ENCODE measurements at regions not wholly inside any gene's neighbourhood (a gene's known extent, or its start where the extent isn't known, plus 50 kb on each side); places are given as distances from the start of the nearest gene placed in this dataset.

GRCh38 chr2:17095340-17095739 is 422.9 kb downstream of the RAD51AP2 start:
- in situ Hi-C loops (cut with MboI; ENCODE audit: low sequenced_read_pairs): no loop called here

GRCh38 chr2:17093712-17094111 is 424.5 kb downstream of the RAD51AP2 start:
- in situ Hi-C loops (cut with MboI; ENCODE audit: low sequenced_read_pairs): no loop called here

- in situ Hi-C loops (cut with MboI; ENCODE audit: low sequenced_read_pairs): no loop called here
Observed at GRCh38 chr2:17086990-17087389, 421.4 kb upstream of the CYRIA start.

- in situ Hi-C loops (cut with MboI; ENCODE audit: low sequenced_read_pairs): no loop called here
Observed at GRCh38 chr2:17085546-17086202, 420.0 kb upstream of the CYRIA start.

- in situ Hi-C loops (cut with MboI; ENCODE audit: low sequenced_read_pairs): no loop called here
Observed at GRCh38 chr2:17084877-17085276, 419.2 kb upstream of the CYRIA start.

- in situ Hi-C loops (cut with MboI; ENCODE audit: low sequenced_read_pairs): no loop called here
Observed at GRCh38 chr2:17083902-17084301, 418.3 kb upstream of the CYRIA start.

GRCh38 chr2:17079262-17079661 is 413.6 kb upstream of the CYRIA start:
- in situ Hi-C loops (cut with MboI; ENCODE audit: low sequenced_read_pairs): no loop called here

GRCh38 chr2:17076533-17076932 is 410.9 kb upstream of the CYRIA start:
- in situ Hi-C loops (cut with MboI; ENCODE audit: low sequenced_read_pairs): no loop called here

GRCh38 chr2:17070711-17071110 is 405.1 kb upstream of the CYRIA start:
- in situ Hi-C loops (cut with MboI; ENCODE audit: low sequenced_read_pairs): no loop called here

- in situ Hi-C loops (cut with MboI; ENCODE audit: low sequenced_read_pairs): no loop called here
Observed at GRCh38 chr2:17069564-17069963, 403.9 kb upstream of the CYRIA start.

- in situ Hi-C loops (cut with MboI; ENCODE audit: low sequenced_read_pairs): no loop called here
Observed at GRCh38 chr2:17068021-17068420, 402.4 kb upstream of the CYRIA start.

GRCh38 chr2:17065536-17065935 is 399.9 kb upstream of the CYRIA start:
- in situ Hi-C loops (cut with MboI; ENCODE audit: low sequenced_read_pairs): no loop called here

- in situ Hi-C loops (cut with MboI; ENCODE audit: low sequenced_read_pairs): no loop called here
Observed at GRCh38 chr2:17061028-17061427, 395.4 kb upstream of the CYRIA start.

GRCh38 chr2:17059458-17059857 is 393.8 kb upstream of the CYRIA start:
- in situ Hi-C loops (cut with MboI; ENCODE audit: low sequenced_read_pairs): no loop called here

- in situ Hi-C loops (cut with MboI; ENCODE audit: low sequenced_read_pairs): no loop called here
Observed at GRCh38 chr2:17058772-17059402, 393.3 kb upstream of the CYRIA start.

- in situ Hi-C loops (cut with MboI; ENCODE audit: low sequenced_read_pairs): no loop called here
Observed at GRCh38 chr2:17057109-17058017, 391.7 kb upstream of the CYRIA start.

- in situ Hi-C loops (cut with MboI; ENCODE audit: low sequenced_read_pairs): no loop called here
Observed at GRCh38 chr2:17056236-17056635, 390.6 kb upstream of the CYRIA start.

GRCh38 chr2:17052001-17052400 is 386.4 kb upstream of the CYRIA start:
- in situ Hi-C loops (cut with MboI; ENCODE audit: low sequenced_read_pairs): no loop called here

- in situ Hi-C loops (cut with MboI; ENCODE audit: low sequenced_read_pairs): no loop called here
Observed at GRCh38 chr2:17051538-17051937, 385.9 kb upstream of the CYRIA start.

GRCh38 chr2:17043173-17043572 is 377.5 kb upstream of the CYRIA start:
- in situ Hi-C loops (cut with MboI; ENCODE audit: low sequenced_read_pairs): no loop called here

GRCh38 chr2:17036361-17036760 is 370.7 kb upstream of the CYRIA start:
- in situ Hi-C loops (cut with MboI; ENCODE audit: low sequenced_read_pairs): no loop called here

- in situ Hi-C loops (cut with MboI; ENCODE audit: low sequenced_read_pairs): no loop called here
Observed at GRCh38 chr2:17035010-17035409, 369.4 kb upstream of the CYRIA start.

All from HL-60/S4 treated with retinoic acid at 250 ng/mL for 4 days and 3 days (cell line).